Stimulated activated naive B cell treated with anti-CD40 and anti-IgM and Interleukin-4, amounts not matched to agents 10 μg/mL and 1 μg/mL and 100 μg/mL, for 72 hours (primary cell): ENCODE measurements at regions not wholly inside any gene's neighbourhood (a gene's known extent, or its start where the extent isn't known, plus 50 kb on each side); places are given as distances from the start of the nearest gene placed in this dataset.
"Not testable (repeated sequence)": the region's sequence is repeated elsewhere in the genome, so short reads cannot be mapped to it uniquely, and the experiment has no call there.

ENCODE experiments used
- ATAC-seq, 2 donors: fragments of 150-1000 bp; cut with Tn5 transposase; replicated peaks; 2 replicates each; pipeline ENCODE4 v1.10.0; 2021; ENCODE audit warnings: moderate library complexity in 1 of 2
- DNase-seq: peaks from one replicate; pipeline ENCODE4 v3.0.0; 2021
- H3K27ac Mint-ChIP-seq: one replicate; pipeline ENCODE4 v1.8.0; 2022; ENCODE audit warnings: mild to moderate bottlenecking, mixed read lengths
- H3K27me3 Mint-ChIP-seq, 2 donors: one replicate each; pipeline ENCODE4 v1.8.0; 2022; ENCODE audit warnings: mixed read lengths in 2 of 2
- H3K36me3 Mint-ChIP-seq, 2 donors: one replicate each; pipeline ENCODE4 v1.8.0; 2022; ENCODE audit warnings: mixed read lengths in 2 of 2, mild to moderate bottlenecking in 1 of 2
- H3K4me1 Mint-ChIP-seq, 2 donors: one replicate each; pipeline ENCODE4 v1.8.0; 2022; ENCODE audit warnings: mixed read lengths in 2 of 2, mild to moderate bottlenecking in 1 of 2
- H3K4me3 Mint-ChIP-seq, 2 donors: one replicate each; pipeline ENCODE4 v1.8.0; 2022; ENCODE audit warnings: mild to moderate bottlenecking in 2 of 2, mixed read lengths in 2 of 2, moderate library complexity in 1 of 2
- H3K9me3 Mint-ChIP-seq, 2 donors: one replicate each; pipeline ENCODE4 v1.8.0; 2022; ENCODE audit warnings: mixed read lengths in 2 of 2, mild to moderate bottlenecking in 1 of 2

GRCh38 chr3:88811096-88811495 lies 296.3 kb upstream of the EPHA3 start:
- Mint-ChIP-seq H3K4me1 (no peaks in the 10 kb centered on the region), H3K36me3 (no peaks in the 10 kb centered on the region), H3K27me3 (no peaks in the 10 kb centered on the region), H3K27ac (no peak overlapping the region), H3K4me3 (no peak overlapping the region), H3K9me3 (no peaks in the 10 kb centered on the region)
- ATAC-seq (no peak), DNase-seq (no peak)

- DNase-seq (no peak), ATAC-seq (no peak)
- no peak overlapping the region for H3K27ac Mint-ChIP-seq
- H3K4me3 Mint-ChIP-seq, result no peak overlapping the region
- H3K36me3 Mint-ChIP-seq, result no peaks in the 10 kb centered on the region
- no peaks in the 10 kb centered on the region for H3K9me3 Mint-ChIP-seq
- H3K27me3 Mint-ChIP-seq, result no peaks in the 10 kb centered on the region
- no peaks in the 10 kb centered on the region for H3K4me1 Mint-ChIP-seq
Measured at GRCh38 chr3:88812576-88812975, 294.8 kb upstream of the EPHA3 start.

GRCh38 chr3:88816445-88816844 lies 291.0 kb upstream of the EPHA3 start:
- Mint-ChIP-seq H3K36me3 (no peaks in the 10 kb centered on the region), H3K9me3 (no peaks in the 10 kb centered on the region), H3K27me3 (no peaks in the 10 kb centered on the region), H3K4me1 (no peaks in the 10 kb centered on the region), H3K4me3 (no peak overlapping the region), H3K27ac (no peak overlapping the region)
- DNase-seq (no peak), ATAC-seq (no peak)

GRCh38 chr3:88824666-88825564 lies 282.5 kb upstream of the EPHA3 start:
- no peaks in the 10 kb centered on the region for H3K4me1 Mint-ChIP-seq
- no peaks in the 10 kb centered on the region for H3K27me3 Mint-ChIP-seq
- no peak overlapping the region for H3K27ac Mint-ChIP-seq
- H3K36me3 Mint-ChIP-seq, result no peaks in the 10 kb centered on the region
- no peaks in the 10 kb centered on the region for H3K9me3 Mint-ChIP-seq
- ATAC-seq (no peak), DNase-seq (no peak)
- no peak overlapping the region for H3K4me3 Mint-ChIP-seq

- DNase-seq, result no peak
- H3K9me3 Mint-ChIP-seq, result no peaks in the 10 kb centered on the region
- no peak overlapping the region for H3K27ac Mint-ChIP-seq
Measured at GRCh38 chr3:88828466-88828865, 279.0 kb upstream of the EPHA3 start.

GRCh38 chr3:88852606-88853005 lies 254.8 kb upstream of the EPHA3 start:
- Mint-ChIP-seq H3K4me3 (no peak overlapping the region), H3K9me3 (no peaks in the 10 kb centered on the region), H3K4me1 (no peaks in the 10 kb centered on the region), H3K27me3 (no peaks in the 10 kb centered on the region), H3K27ac (no peak overlapping the region), H3K36me3 (no peaks in the 10 kb centered on the region)
- DNase-seq (no peak), ATAC-seq (no peak)

More at GRCh38 chr3:88828466-88828865, 279.0 kb upstream of the EPHA3 start:
- H3K4me1 Mint-ChIP-seq, result no peaks in the 10 kb centered on the region
- H3K36me3 Mint-ChIP-seq, result no peaks in the 10 kb centered on the region
- ATAC-seq, result no peak
- H3K4me3 Mint-ChIP-seq, result no peak overlapping the region
- H3K27me3 Mint-ChIP-seq, result no peaks in the 10 kb centered on the region

- Mint-ChIP-seq H3K27me3 (no peaks in the 10 kb centered on the region), H3K4me1 (no peaks in the 10 kb centered on the region), H3K27ac (no peak overlapping the region), H3K9me3 (no peaks in the 10 kb centered on the region), H3K36me3 (no peaks in the 10 kb centered on the region), H3K4me3 (no peak overlapping the region)
- no peak for ATAC-seq
- no peak for DNase-seq
Measured at GRCh38 chr3:88863196-88863595, 244.2 kb upstream of the EPHA3 start.

GRCh38 chr3:88876724-88877123 lies 230.7 kb upstream of the EPHA3 start:
- H3K36me3 Mint-ChIP-seq, result no peaks in the 10 kb centered on the region
- no peaks in the 10 kb centered on the region for H3K27me3 Mint-ChIP-seq
- no peaks in the 10 kb centered on the region for H3K9me3 Mint-ChIP-seq
- DNase-seq (no peak), ATAC-seq (no peak)
- H3K4me1 Mint-ChIP-seq, result no peaks in the 10 kb centered on the region
- H3K4me3 Mint-ChIP-seq, result no peak overlapping the region
- no peak overlapping the region for H3K27ac Mint-ChIP-seq

- Mint-ChIP-seq H3K27ac (no peak overlapping the region), H3K4me3 (no peak overlapping the region), H3K36me3 (no peaks in the 10 kb centered on the region), H3K4me1 (no peaks in the 10 kb centered on the region), H3K27me3 (no peaks in the 10 kb centered on the region), H3K9me3 (no peaks in the 10 kb centered on the region)
- no peak for DNase-seq
- ATAC-seq, result no peak
Measured at GRCh38 chr3:88879905-88880304, 227.5 kb upstream of the EPHA3 start.

GRCh38 chr3:88882121-88882520 lies 225.3 kb upstream of the EPHA3 start:
- Mint-ChIP-seq H3K27me3 (no peaks in the 10 kb centered on the region), H3K4me1 (no peaks in the 10 kb centered on the region), H3K4me3 (no peak overlapping the region), H3K9me3 (no peaks in the 10 kb centered on the region), H3K27ac (no peak overlapping the region), H3K36me3 (no peaks in the 10 kb centered on the region)
- DNase-seq (no peak), ATAC-seq (peak in 1 of 2 donors; percentile 29)

GRCh38 chr3:88886624-88887023 lies 220.8 kb upstream of the EPHA3 start:
- not testable (repeated sequence) for H3K4me3 Mint-ChIP-seq, H3K27ac Mint-ChIP-seq, DNase-seq

GRCh38 chr3:88896026-88896425 lies 211.4 kb upstream of the EPHA3 start:
- Mint-ChIP-seq H3K27me3 (no peaks in the 10 kb centered on the region), H3K9me3 (peaks cover 0 to 4% of the 10 kb centered on the region in 2 donors), H3K36me3 (no peaks in the 10 kb centered on the region), H3K4me3 (no peak overlapping the region), H3K27ac (no peak overlapping the region), H3K4me1 (no peaks in the 10 kb centered on the region)
- no peak for DNase-seq
- no peak for ATAC-seq

More at GRCh38 chr3:88886624-88887023, 220.8 kb upstream of the EPHA3 start:
- H3K4me1 Mint-ChIP-seq, H3K27me3 Mint-ChIP-seq, H3K9me3 Mint-ChIP-seq, H3K36me3 Mint-ChIP-seq, ATAC-seq: not testable (repeated sequence)

GRCh38 chr3:88912294-88912877 lies 195.0 kb upstream of the EPHA3 start:
- Mint-ChIP-seq H3K27ac (no peak overlapping the region), H3K4me1 (no peaks in the 10 kb centered on the region), H3K27me3 (no peaks in the 10 kb centered on the region), H3K36me3 (no peaks in the 10 kb centered on the region), H3K4me3 (no peak overlapping the region), H3K9me3 (no peaks in the 10 kb centered on the region)
- DNase-seq, result no peak
- no peak for ATAC-seq

- DNase-seq (no peak), ATAC-seq (no peak)
- H3K27ac Mint-ChIP-seq, result no peak overlapping the region
- no peaks in the 10 kb centered on the region for H3K4me1 Mint-ChIP-seq
- H3K4me3 Mint-ChIP-seq, result no peak overlapping the region
- H3K36me3 Mint-ChIP-seq, result no peaks in the 10 kb centered on the region
- H3K27me3 Mint-ChIP-seq, result no peaks in the 10 kb centered on the region
- no peaks in the 10 kb centered on the region for H3K9me3 Mint-ChIP-seq
Measured at GRCh38 chr3:88918841-88919240, 188.6 kb upstream of the EPHA3 start.

- DNase-seq (no peak), ATAC-seq (no peak)
- Mint-ChIP-seq H3K27me3 (no peaks in the 10 kb centered on the region), H3K27ac (no peak overlapping the region), H3K4me1 (no peaks in the 10 kb centered on the region), H3K36me3 (no peaks in the 10 kb centered on the region), H3K4me3 (no peak overlapping the region), H3K9me3 (no peaks in the 10 kb centered on the region)
Measured at GRCh38 chr3:88921986-88922385, 185.4 kb upstream of the EPHA3 start.
